HEK293T (cell line): ENCODE measurements at regions not wholly inside any gene's neighbourhood (a gene's known extent, or its start where the extent isn't known, plus 50 kb on each side); places are given as distances from the start of the nearest gene placed in this dataset.

Source experiments
- ARNT ChIP-seq: fragments of 450-650 bp; IDR thresholded peaks from 2 replicates; pipeline ENCODE4 v1.6.1; 2017; ENCODE audit warnings: mild to moderate bottlenecking
- BHLHE40 ChIP-seq: fragments of 450-650 bp; IDR thresholded peaks from 2 replicates; pipeline ENCODE4 v1.6.1; 2016; ENCODE audit warnings: mild to moderate bottlenecking, moderate library complexity, borderline replicate concordance
- CTBP1 ChIP-seq: fragments of 450-650 bp; IDR thresholded peaks from 2 replicates; pipeline ENCODE4 v1.6.1; 2016; ENCODE audit warnings: borderline replicate concordance
- ELF4 ChIP-seq: fragments of 450-650 bp; IDR thresholded peaks from 2 replicates; pipeline ENCODE4 v1.6.1; 2017; ENCODE audit warnings: antibody characterized with exemption
- FOXA1 ChIP-seq: fragments of 450-650 bp; IDR thresholded peaks from 2 replicates; pipeline ENCODE4 v1.6.1; 2016; ENCODE audit warnings: mild to moderate bottlenecking
- FOXK2 ChIP-seq: fragments of 450-650 bp; IDR thresholded peaks from 2 replicates; pipeline ENCODE4 v1.6.1; 2016; ENCODE audit warnings: mild to moderate bottlenecking
- HDGF ChIP-seq: fragments of 450-650 bp; IDR thresholded peaks from 2 replicates; pipeline ENCODE4 v1.6.1; 2017; ENCODE audit warnings: antibody characterized with exemption, borderline replicate concordance
- L3MBTL2 ChIP-seq: fragments of 450-650 bp; conservative IDR thresholded peaks from 2 replicates; pipeline ENCODE4 v1.6.1; 2016; ENCODE audit warnings: mild to moderate bottlenecking
- NFRKB ChIP-seq: fragments of 450-650 bp; IDR thresholded peaks from 2 replicates; pipeline ENCODE4 v1.6.1; 2016; ENCODE audit warnings: mild to moderate bottlenecking, moderate library complexity
- SP1 ChIP-seq: fragments of 450-650 bp; IDR thresholded peaks from 2 replicates; pipeline ENCODE4 v1.6.1; 2017
- SUZ12 ChIP-seq: fragments of 450-650 bp; IDR thresholded peaks from 2 replicates; pipeline ENCODE4 v1.6.1; 2016; ENCODE audit warnings: mild to moderate bottlenecking
- TARDBP ChIP-seq: fragments of 450-650 bp; IDR thresholded peaks from 2 replicates; pipeline ENCODE4 v1.6.1; 2016
- ZNF384 ChIP-seq: fragments of 450-650 bp; IDR thresholded peaks from 2 replicates; pipeline ENCODE4 v1.6.1; 2016

DNA sequence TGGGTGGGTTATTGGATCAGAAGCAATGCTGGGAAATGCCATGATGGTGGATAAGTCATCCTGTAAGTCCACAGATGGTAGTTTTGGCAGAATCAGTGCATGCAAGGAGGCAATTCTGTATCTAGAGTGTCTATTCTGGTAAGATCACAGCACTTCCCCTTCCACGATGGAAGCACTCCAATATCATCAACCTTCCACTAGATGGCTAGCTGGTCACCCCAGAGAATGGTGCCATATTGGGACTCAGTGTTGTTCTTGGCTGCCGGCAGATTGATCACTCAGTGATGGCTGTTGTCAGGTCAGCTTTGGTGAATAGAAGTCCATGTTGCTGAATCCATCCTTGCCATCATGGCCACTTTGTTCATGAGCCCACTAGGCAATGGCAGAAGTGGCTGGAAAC is 553.5 kb downstream of the CSNK1G3 start:
- no peak for TF ChIP-seq ELF4
- TF ChIP-seq NFRKB: no peak
- no peak for TF ChIP-seq FOXK2
- TF ChIP-seq BHLHE40: no peak
- no peak for TF ChIP-seq SP1
- no peak for TF ChIP-seq TARDBP
- no peak for TF ChIP-seq CTBP1
- no peak for TF ChIP-seq FOXA1
- no peak for TF ChIP-seq L3MBTL2
- TF ChIP-seq ARNT: no peak
- no peak for TF ChIP-seq SUZ12
- no peak for TF ChIP-seq ZNF384
- TF ChIP-seq HDGF: no peak
